SK-N-SH treated with all-trans-retinoic acid at 6 μM for 48 hours (cell line): ENCODE measurements at regions not wholly inside any gene's neighbourhood (a gene's known extent, or its start where the extent isn't known, plus 50 kb on each side); places are given as distances from the start of the nearest gene placed in this dataset.

Experiments used
- ARNTL ChIP-seq: fragments of 450-650 bp; formaldehyde crosslinking; IDR thresholded peaks from 2 replicates; pipeline ENCODE4 v1.5.0; 2020; ENCODE audit warnings: low read depth, mild to moderate bottlenecking, moderate library complexity, borderline replicate concordance
- CSRNP3 ChIP-seq: fragments of 250-450 bp; sonication (Bioruptor Pico); IDR thresholded peaks from 2 replicates; pipeline ENCODE4 v1.5.1; 2021; ENCODE audit warnings: mild to moderate bottlenecking, moderate library complexity
- ESRRG ChIP-seq: fragments of 250-450 bp; sonication (Bioruptor Pico); IDR thresholded peaks from 2 replicates; pipeline ENCODE4 v1.6.1; 2021; ENCODE audit warnings: mild to moderate bottlenecking
- GLIS3 ChIP-seq: fragments of 250-450 bp; sonication (Bioruptor Pico); IDR thresholded peaks from 2 replicates; pipeline ENCODE4 v1.5.0; 2020; ENCODE audit warnings: mild to moderate bottlenecking, moderate library complexity
- RARB ChIP-seq: fragments of 250-450 bp; sonication (Bioruptor Pico); IDR thresholded peaks from 2 replicates; pipeline ENCODE4 v1.8.0; 2021; ENCODE audit warnings: mild to moderate bottlenecking, moderate library complexity
- TCF4 ChIP-seq: fragments of 250-450 bp; sonication (Bioruptor Pico); IDR thresholded peaks from 2 replicates; pipeline ENCODE4 v1.8.0; 2021; ENCODE audit warnings: mild to moderate bottlenecking, moderate library complexity, borderline replicate concordance
- TSHZ2 ChIP-seq: fragments of 250-450 bp; sonication (Bioruptor Pico); IDR thresholded peaks from 2 replicates; pipeline ENCODE4 v1.5.0; 2020; ENCODE audit warnings: mild to moderate bottlenecking, moderate library complexity
- ZC3H10 ChIP-seq: fragments of 250-450 bp; sonication (Bioruptor Pico); IDR thresholded peaks from 2 replicates; pipeline ENCODE4 v1.5.1; 2021; ENCODE audit warnings: mild to moderate bottlenecking, moderate library complexity
- ZFP3 ChIP-seq: fragments of 250-450 bp; sonication (Bioruptor Pico); IDR thresholded peaks from 2 replicates; pipeline ENCODE4 v1.5.0; 2020; ENCODE audit warnings: mild to moderate bottlenecking, moderate library complexity
- TF ChIP-seq, protein P1 (sequence below): fragments of 250-450 bp; sonication (Bioruptor Pico); IDR thresholded peaks from 2 replicates; pipeline ENCODE4 v1.8.0; 2021; ENCODE audit warnings: low read depth, mild to moderate bottlenecking, moderate library complexity, borderline replicate concordance

DNA sequence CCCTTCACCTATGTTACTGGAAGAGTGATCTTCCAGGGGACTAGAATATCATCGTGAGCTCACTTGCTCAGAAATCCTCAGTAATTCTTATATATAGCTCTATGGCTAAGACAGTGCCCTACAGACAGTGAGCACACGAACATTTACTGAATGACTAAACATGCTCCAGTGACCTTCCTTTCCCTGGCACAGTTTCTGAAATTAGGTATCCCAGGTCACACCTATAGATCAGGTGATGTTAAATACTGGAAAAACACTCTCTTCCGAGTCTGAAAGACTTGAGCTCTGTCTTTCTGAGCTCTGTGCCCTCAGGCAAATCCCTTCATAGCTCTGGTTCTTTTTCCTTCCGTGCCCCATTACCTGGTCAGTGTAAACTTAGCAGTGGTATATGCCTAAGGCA lies 239.4 kb upstream of the LRIG1 start:
- TF ChIP-seq, protein P1, sequence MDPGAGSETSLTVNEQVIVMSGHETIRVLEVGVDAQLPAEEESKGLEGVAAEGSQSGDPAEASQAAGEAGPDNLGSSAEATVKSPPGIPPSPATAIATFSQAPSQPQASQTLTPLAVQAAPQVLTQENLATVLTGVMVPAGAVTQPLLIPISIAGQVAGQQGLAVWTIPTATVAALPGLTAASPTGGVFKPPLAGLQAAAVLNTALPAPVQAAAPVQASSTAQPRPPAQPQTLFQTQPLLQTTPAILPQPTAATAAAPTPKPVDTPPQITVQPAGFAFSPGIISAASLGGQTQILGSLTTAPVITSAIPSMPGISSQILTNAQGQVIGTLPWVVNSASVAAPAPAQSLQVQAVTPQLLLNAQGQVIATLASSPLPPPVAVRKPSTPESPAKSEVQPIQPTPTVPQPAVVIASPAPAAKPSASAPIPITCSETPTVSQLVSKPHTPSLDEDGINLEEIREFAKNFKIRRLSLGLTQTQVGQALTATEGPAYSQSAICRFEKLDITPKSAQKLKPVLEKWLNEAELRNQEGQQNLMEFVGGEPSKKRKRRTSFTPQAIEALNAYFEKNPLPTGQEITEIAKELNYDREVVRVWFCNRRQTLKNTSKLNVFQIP (CRISPR knock-in tag): no peak
- no peak for TF ChIP-seq TCF4 (CRISPR knock-in tag)
- no peak for TF ChIP-seq RARB (CRISPR knock-in tag)
- TF ChIP-seq ZFP3 (CRISPR knock-in tag): no peak
- TF ChIP-seq CSRNP3 (CRISPR knock-in tag): no peak
- TF ChIP-seq ESRRG (CRISPR knock-in tag): no peak
- TF ChIP-seq ARNTL (CRISPR knock-in tag): no peak
- no peak for TF ChIP-seq GLIS3 (CRISPR knock-in tag)
- TF ChIP-seq TSHZ2 (CRISPR knock-in tag): no peak
- no peak for TF ChIP-seq ZC3H10
